PC-3 (cell line): ENCODE measurements at regions not wholly inside any gene's neighbourhood (a gene's known extent, or its start where the extent isn't known, plus 50 kb on each side); places are given as distances from the start of the nearest gene placed in this dataset.

ENCODE experiments used
- EZH2 ChIP-seq: fragments of 300-600 bp; sonication (generic); IDR thresholded peaks from one replicate; pipeline ENCODE4 v1.6.1; 2017; ENCODE audit warnings: antibody characterized with exemption, mild to moderate bottlenecking, low read length; ENCODE audit not compliant: unreplicated experiment
- EZH2phosphoT487 ChIP-seq: fragments of 300-600 bp; sonication (generic); IDR thresholded peaks from 2 replicates; pipeline ENCODE4 v1.6.1; 2018; ENCODE audit warnings: mild to moderate bottlenecking, antibody characterized with exemption, low read length, borderline replicate concordance
- TF ChIP-seq, protein P1 (sequence below): fragments of 300-600 bp; sonication (generic); conservative IDR thresholded peaks from 2 replicates; pipeline ENCODE4 v1.5.1; 2017; ENCODE audit warnings: antibody characterized with exemption, low read depth, mild to moderate bottlenecking, low read length

DNA sequence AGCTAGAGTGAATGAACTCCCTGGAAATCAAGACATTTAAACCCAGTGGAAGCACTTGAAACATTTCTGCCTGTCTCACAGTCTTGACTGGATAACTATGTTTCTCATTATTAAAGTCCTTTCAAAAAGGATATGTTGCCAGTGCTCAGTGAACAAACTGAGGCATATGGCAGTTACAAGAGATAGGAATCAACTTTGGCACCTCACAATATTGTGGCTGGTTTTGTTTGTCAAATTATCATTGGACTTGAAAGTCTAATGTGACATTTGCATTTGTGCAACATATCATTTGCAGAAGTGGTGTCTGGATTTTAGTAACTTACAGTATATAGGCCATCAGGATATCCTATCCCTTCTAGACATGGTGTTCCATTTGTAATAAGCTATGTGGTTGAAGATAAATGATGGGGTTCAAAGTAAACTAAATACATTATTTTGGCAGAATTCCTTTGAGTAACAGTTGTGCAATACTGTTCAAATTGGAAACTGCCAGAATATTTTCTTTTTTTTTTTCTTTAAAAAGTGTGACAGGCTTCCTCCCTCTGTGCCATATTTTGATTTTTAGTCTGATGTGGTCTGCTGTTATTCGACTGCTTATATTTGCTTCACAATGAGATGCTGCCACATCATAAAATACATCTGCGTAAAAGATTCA, 927.7 kb downstream of the FLRT2 start:
- TF ChIP-seq, protein P1, sequence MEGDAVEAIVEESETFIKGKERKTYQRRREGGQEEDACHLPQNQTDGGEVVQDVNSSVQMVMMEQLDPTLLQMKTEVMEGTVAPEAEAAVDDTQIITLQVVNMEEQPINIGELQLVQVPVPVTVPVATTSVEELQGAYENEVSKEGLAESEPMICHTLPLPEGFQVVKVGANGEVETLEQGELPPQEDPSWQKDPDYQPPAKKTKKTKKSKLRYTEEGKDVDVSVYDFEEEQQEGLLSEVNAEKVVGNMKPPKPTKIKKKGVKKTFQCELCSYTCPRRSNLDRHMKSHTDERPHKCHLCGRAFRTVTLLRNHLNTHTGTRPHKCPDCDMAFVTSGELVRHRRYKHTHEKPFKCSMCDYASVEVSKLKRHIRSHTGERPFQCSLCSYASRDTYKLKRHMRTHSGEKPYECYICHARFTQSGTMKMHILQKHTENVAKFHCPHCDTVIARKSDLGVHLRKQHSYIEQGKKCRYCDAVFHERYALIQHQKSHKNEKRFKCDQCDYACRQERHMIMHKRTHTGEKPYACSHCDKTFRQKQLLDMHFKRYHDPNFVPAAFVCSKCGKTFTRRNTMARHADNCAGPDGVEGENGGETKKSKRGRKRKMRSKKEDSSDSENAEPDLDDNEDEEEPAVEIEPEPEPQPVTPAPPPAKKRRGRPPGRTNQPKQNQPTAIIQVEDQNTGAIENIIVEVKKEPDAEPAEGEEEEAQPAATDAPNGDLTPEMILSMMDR: no peak
- no peak for TF ChIP-seq EZH2
- TF ChIP-seq EZH2phosphoT487: no peak
